Fibroblast of lung (primary cell): ENCODE measurements at regions not wholly inside any gene's neighbourhood (a gene's known extent, or its start where the extent isn't known, plus 50 kb on each side); places are given as distances from the start of the nearest gene placed in this dataset.

Experiments
- DNase-seq, 2 donors: peaks; one replicate each; pipeline versions ENCODE4 v3.0.0 to v3.0.0-alpha.2; 2010; ENCODE audit warnings: low read depth in 2 of 2
- H2AFZ ChIP-seq: 2 replicates; pipeline ENCODE4 v1.5.1; 2012; ENCODE audit warnings: low read length, control low read depth, inconsistent platforms
- H3K27ac ChIP-seq: 2 replicates; pipeline ENCODE4 v1.5.1; 2011; ENCODE audit warnings: low read length, control low read depth; ENCODE audit not compliant: insufficient read depth
- H3K27me3 ChIP-seq: 2 replicates; pipeline ENCODE4 v1.5.1; 2011; ENCODE audit warnings: mild to moderate bottlenecking, low read length; ENCODE audit not compliant: control insufficient read depth, insufficient read depth
- H3K36me3 ChIP-seq: 2 replicates; pipeline ENCODE4 v1.5.1; 2011; ENCODE audit warnings: low read length; ENCODE audit not compliant: control insufficient read depth, insufficient read depth
- H3K4me1 ChIP-seq: 2 replicates; pipeline ENCODE4 v1.5.1; 2011; ENCODE audit warnings: low read length; ENCODE audit not compliant: control insufficient read depth, insufficient read depth; ENCODE audit errors: extremely low read depth
- H3K4me2 ChIP-seq: 2 replicates; pipeline ENCODE4 v1.5.1; 2011; ENCODE audit warnings: low read length, control low read depth; ENCODE audit not compliant: insufficient read depth; ENCODE audit errors: extremely low read depth
- H3K4me3 ChIP-seq, 4 experiments: fragments of 200-600 bp in 1 of 4; sonication (generic) in 1 of 4; replicated peaks in 1 of 4; 2 replicates each; pipeline ENCODE4 v1.5.1; 2011 to 2016; ENCODE audit warnings: low read length in 4 of 4, low read depth in 3 of 4, mild to moderate bottlenecking in 3 of 4, control low read depth in 2 of 4, inconsistent platforms in 1 of 4, mixed read lengths in 1 of 4; ENCODE audit not compliant: insufficient read depth in 1 of 4; ENCODE audit errors: control extremely low read depth in 1 of 4
- H3K79me2 ChIP-seq: 2 replicates; pipeline ENCODE4 v1.5.1; 2012; ENCODE audit warnings: mild to moderate bottlenecking, low read length, inconsistent platforms; ENCODE audit not compliant: control insufficient read depth, insufficient read depth
- H3K9ac ChIP-seq: 2 replicates; pipeline ENCODE4 v1.5.1; 2011; ENCODE audit warnings: mild to moderate bottlenecking, low read length, control low read depth; ENCODE audit not compliant: insufficient read depth
- H3K9me3 ChIP-seq: 2 replicates; pipeline ENCODE4 v1.5.1; 2012; ENCODE audit warnings: low read depth, low read length; ENCODE audit not compliant: control insufficient read depth, insufficient read depth
- H4K20me1 ChIP-seq: 2 replicates; pipeline ENCODE4 v1.5.1; 2011; ENCODE audit warnings: low read length; ENCODE audit not compliant: control insufficient read depth, insufficient read depth; ENCODE audit errors: extremely low read depth
- CTCF ChIP-seq, 2 donors: IDR thresholded peaks in 1 of 2; conservative IDR thresholded peaks in 1 of 2; 1 replicate in 1 of 2; 2 replicates in 1 of 2; pipeline ENCODE4 v1.5.1; 2011 to 2012; ENCODE audit warnings: low read length in 2 of 2, control low read depth in 1 of 2, inconsistent platforms in 1 of 2, low read depth in 1 of 2, mild to moderate bottlenecking in 1 of 2
- EZH2 ChIP-seq: IDR thresholded peaks from 2 replicates; pipeline ENCODE4 v1.5.1; 2012; ENCODE audit warnings: low read length, control low read depth, mild to moderate bottlenecking; ENCODE audit errors: missing control alignments

DNA sequence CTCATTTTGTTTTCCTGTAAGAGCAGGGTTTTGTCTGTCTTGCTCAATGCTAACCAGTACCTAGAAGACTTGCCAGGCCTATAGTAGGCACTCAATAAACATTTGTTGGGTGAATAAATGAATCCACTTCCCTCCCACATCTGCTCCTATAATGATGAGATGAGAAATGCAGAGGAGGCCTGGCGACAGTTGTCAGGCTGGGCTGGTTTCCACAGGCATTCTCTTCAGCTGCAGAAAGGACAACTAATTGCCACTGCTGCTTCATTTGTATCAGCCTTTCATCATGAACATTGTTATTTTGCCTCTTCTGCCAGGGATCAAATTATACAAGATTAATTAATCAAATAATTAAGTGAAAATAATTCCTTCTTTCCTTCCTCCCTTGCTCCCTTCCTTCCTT is 82.0 kb upstream of the PTHLH start:
- no peak overlapping the region for H3K4me3 ChIP-seq
- no peaks in the 10 kb centered on the region for H3K4me1 ChIP-seq
- H3K4me2 ChIP-seq, result no peak overlapping the region
- TF ChIP-seq EZH2 (no peak), CTCF (conservative IDR thresholded peaks at IDR 0.05 in 1 of 2, IDR thresholded peaks at IDR 0.05 in 1 of 2; ENCODE audit: low read depth in 1 of 2, low read length in 2 of 2) (no peak)
- H3K36me3 ChIP-seq, result no peaks in the 10 kb centered on the region
- no peak overlapping the region for H3K9ac ChIP-seq
- H3K9me3 ChIP-seq, result no peaks in the 10 kb centered on the region
- H2AFZ ChIP-seq, result no peak overlapping the region
- H3K27me3 ChIP-seq, result no peaks in the 10 kb centered on the region
- H3K79me2 ChIP-seq, result no peaks in the 10 kb centered on the region
- H3K27ac ChIP-seq, result no peak overlapping the region
- no peak for DNase-seq
- H4K20me1 ChIP-seq, result no peaks in the 10 kb centered on the region

DNA sequence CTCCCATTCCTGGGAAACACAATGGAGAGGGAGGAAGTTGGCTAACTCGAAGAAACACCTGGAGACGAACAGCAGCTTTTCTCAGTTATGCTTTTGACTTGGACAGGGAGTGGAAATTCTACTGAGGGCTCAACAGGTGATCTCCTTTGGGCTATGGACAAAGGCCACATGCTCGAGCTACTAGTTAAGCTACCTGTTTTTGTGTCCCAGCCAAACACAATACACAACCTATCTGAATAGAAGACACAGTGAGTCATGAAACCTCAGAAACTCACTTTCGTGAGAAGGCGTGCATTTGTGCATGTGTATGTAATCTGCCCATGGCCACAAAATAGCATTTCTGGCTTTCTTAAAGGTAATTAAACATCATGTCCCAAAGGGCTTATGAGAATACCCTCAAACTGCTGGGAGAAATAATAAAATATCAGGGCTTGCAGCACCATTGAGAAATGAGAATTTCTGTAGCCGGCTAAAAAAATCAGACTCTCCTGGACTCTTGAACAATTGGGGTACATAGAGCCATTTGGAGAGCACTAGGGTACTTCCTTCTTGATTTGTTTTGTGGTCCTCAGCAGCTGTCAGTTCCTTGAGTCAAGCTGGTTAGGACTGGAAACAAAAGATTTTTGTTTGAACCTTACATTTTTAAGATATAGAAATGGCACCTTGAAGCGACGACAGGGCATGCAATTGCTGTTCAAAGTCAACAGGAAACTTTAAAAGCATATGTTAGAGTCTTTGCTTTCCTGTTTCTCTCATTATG is 85.5 kb upstream of the PTHLH start:
- Histone ChIP-seq H2AFZ (no peak overlapping the region), H3K27me3 (peaks cover 2% of the 10 kb centered on the region), H4K20me1 (no peaks in the 10 kb centered on the region), H3K4me3 (no peak overlapping the region), H3K9me3 (no peaks in the 10 kb centered on the region), H3K79me2 (no peaks in the 10 kb centered on the region), H3K27ac (no peak overlapping the region), H3K9ac (no peak overlapping the region), H3K36me3 (no peaks in the 10 kb centered on the region), H3K4me1 (no peaks in the 10 kb centered on the region), H3K4me2 (no peak overlapping the region)
- peak in 1 of 2 donors; percentile 94 for DNase-seq
- TF ChIP-seq CTCF (conservative IDR thresholded peaks at IDR 0.05 in 1 of 2, IDR thresholded peaks at IDR 0.05 in 1 of 2; ENCODE audit: low read depth in 1 of 2, low read length in 2 of 2), result no peak
- TF ChIP-seq EZH2, result no peak

- Histone ChIP-seq H3K27ac (no peak overlapping the region), H4K20me1 (no peaks in the 10 kb centered on the region), H3K79me2 (no peaks in the 10 kb centered on the region)
Measured at GRCh38 chr12:28059220-28059619, 86.7 kb upstream of the PTHLH start.

More at GRCh38 chr12:28059220-28059619, 86.7 kb upstream of the PTHLH start:
- TF ChIP-seq CTCF (conservative IDR thresholded peaks at IDR 0.05 in 1 of 2, IDR thresholded peaks at IDR 0.05 in 1 of 2; ENCODE audit: low read depth in 1 of 2, low read length in 2 of 2), result no peak
- no peak for TF ChIP-seq EZH2
- no peak overlapping the region for H3K9ac ChIP-seq
- no peak overlapping the region for H3K4me2 ChIP-seq
- no peaks in the 10 kb centered on the region for H3K9me3 ChIP-seq
- no peak overlapping the region for H3K4me3 ChIP-seq
- H2AFZ ChIP-seq, result no peak overlapping the region
- no peaks in the 10 kb centered on the region for H3K36me3 ChIP-seq
- H3K4me1 ChIP-seq, result no peaks in the 10 kb centered on the region
- H3K27me3 ChIP-seq, result peaks cover 2% of the 10 kb centered on the region
- no peak for DNase-seq
